Fibroblast of villous mesenchyme (primary cell): ENCODE measurements at regions not wholly inside any gene's neighbourhood (a gene's known extent, or its start where the extent isn't known, plus 50 kb on each side); places are given as distances from the start of the nearest gene placed in this dataset.

Experiments used
- DNase-seq: peaks from one replicate; pipeline ENCODE4 v3.0.0-alpha.2; 2010; ENCODE audit warnings: low read depth
- H3K4me3 ChIP-seq: 2 replicates; pipeline ENCODE4 v1.5.1; 2011; ENCODE audit warnings: low read depth, mild to moderate bottlenecking, low read length
- TF ChIP-seq, protein P1 (sequence below): IDR thresholded peaks from 2 replicates; pipeline ENCODE4 v1.5.1; 2012; ENCODE audit warnings: low read depth, mild to moderate bottlenecking, low read length; ENCODE audit not compliant: insufficient read depth

DNA sequence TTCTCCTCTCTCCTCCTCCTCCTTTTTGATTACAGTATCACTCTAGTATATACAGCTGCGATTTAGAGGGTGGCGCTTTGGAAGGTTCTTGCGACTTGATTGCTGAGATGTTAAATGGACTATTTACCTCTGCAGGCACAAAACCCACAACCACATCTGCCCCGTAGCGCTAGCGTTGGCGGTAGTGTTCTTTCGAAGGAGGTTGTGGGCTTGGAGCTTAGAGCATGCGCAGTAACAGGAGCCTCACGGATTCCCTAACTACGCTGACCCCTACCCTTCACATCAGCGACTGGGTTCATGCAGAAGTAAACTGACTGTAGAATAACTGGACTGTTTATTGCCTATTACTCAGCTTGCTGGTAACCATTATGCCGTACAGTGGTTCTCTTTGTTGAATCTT, 58.0 kb downstream of the CGGBP1 start:
- H3K4me3 ChIP-seq: no peak overlapping the region
- TF ChIP-seq, protein P1, sequence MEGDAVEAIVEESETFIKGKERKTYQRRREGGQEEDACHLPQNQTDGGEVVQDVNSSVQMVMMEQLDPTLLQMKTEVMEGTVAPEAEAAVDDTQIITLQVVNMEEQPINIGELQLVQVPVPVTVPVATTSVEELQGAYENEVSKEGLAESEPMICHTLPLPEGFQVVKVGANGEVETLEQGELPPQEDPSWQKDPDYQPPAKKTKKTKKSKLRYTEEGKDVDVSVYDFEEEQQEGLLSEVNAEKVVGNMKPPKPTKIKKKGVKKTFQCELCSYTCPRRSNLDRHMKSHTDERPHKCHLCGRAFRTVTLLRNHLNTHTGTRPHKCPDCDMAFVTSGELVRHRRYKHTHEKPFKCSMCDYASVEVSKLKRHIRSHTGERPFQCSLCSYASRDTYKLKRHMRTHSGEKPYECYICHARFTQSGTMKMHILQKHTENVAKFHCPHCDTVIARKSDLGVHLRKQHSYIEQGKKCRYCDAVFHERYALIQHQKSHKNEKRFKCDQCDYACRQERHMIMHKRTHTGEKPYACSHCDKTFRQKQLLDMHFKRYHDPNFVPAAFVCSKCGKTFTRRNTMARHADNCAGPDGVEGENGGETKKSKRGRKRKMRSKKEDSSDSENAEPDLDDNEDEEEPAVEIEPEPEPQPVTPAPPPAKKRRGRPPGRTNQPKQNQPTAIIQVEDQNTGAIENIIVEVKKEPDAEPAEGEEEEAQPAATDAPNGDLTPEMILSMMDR: no peak
- peak; percentile 11 for DNase-seq

DNA sequence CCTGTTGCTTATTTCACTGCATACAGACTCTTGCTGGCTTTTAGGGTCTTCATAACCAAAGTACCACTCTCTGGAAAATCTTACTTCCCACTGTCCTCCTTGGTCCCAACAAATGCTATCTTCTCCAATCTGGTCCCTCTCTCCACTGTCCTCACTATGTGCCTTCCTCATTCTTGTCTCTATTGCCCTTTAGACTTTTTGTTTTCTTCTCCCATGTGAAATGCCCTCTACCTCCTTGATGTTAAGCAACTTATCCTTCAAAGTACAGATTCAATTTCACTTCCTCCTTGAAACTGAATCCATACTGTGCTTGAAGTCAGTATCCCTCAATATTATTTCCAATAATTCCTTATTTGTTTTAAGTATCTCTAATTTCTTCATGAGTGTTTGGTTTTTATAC, 60.8 kb downstream of the CGGBP1 start:
- DNase-seq: no peak
- TF ChIP-seq, protein P1: no peak
- no peak overlapping the region for H3K4me3 ChIP-seq

DNA sequence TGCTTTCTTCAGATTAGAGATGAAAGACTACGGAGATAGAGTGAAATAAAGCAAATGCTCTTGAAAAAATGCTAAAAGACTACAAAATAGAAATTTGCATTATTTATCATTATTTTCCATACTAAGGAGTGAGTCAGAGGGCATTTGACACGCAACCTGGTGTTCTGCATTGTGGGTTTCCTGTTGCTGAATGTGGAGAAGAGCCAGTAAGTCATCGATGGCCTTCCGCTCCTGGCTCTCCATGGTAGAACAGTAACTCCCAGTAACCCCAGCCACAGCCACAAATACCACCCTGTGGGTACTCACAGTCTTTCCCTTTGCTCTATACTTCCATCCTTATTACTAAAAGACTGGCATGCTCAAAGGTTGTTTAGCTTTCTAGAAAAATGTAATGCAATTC, 61.5 kb downstream of the CGGBP1 start:
- peak; percentile 10 for DNase-seq
- no peak overlapping the region for H3K4me3 ChIP-seq
- TF ChIP-seq, protein P1: no peak

DNA sequence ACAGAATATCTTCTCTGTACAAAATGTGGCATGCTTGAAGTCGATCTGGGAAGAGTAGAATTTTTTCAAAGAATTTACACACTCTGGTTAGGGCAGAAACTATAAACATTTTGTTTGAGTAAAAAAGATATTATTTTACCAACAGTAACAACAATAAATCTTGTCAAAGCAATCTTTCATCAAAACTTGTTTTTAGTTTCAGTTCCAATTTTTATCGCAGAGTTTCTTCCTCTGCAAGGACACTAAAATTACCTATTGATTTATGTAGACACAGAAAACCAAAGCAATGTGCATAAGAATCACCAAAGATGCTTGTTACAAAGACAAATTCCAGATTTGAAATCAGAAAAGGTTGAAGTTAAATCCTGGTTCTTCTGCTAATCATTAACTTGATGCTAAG, 61.9 kb downstream of the CGGBP1 start:
- no peak overlapping the region for H3K4me3 ChIP-seq
- DNase-seq: no peak
- TF ChIP-seq, protein P1: no peak

DNA sequence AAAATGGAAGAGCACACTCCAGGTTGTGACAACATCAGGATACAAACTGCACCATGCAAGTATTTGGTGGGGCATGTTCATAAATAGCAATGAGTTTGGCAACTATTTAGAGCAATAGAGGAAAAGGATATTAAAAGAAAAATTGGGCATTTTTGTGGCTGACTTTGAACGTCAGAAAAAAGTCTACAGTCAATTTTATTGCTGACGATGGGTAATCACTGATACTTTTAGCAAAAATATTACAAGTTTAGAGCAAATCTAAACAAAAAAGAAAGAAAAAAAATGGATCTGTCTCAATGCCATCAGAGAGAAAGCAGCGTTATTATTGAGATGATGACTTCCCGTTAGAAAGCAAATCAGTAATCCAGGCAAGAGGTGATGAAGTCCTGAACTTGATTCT, 65.2 kb downstream of the CGGBP1 start:
- DNase-seq: no peak
- TF ChIP-seq, protein P1: no peak
- no peak overlapping the region for H3K4me3 ChIP-seq

DNA sequence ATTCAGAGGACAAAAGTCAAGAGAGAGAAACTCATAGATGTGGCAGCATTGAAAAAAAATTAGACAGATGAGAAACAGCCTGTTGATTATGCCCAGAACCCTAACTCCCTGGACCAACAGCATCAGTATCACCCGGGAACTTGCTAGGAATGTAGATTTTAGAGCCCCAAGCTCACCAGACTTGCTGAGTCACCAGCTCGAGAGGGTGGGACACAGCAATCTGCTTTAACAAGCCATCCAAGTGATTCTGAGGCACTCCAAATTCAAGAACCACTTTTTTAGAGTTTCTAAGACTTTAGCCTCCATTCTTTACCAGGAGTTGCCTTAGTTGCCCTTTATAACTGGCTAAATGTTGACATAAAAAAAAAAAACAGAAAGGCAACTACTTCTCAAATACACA, 70.9 kb downstream of the CGGBP1 start:
- H3K4me3 ChIP-seq: no peak overlapping the region
- TF ChIP-seq, protein P1: no peak
- DNase-seq: no peak

DNA sequence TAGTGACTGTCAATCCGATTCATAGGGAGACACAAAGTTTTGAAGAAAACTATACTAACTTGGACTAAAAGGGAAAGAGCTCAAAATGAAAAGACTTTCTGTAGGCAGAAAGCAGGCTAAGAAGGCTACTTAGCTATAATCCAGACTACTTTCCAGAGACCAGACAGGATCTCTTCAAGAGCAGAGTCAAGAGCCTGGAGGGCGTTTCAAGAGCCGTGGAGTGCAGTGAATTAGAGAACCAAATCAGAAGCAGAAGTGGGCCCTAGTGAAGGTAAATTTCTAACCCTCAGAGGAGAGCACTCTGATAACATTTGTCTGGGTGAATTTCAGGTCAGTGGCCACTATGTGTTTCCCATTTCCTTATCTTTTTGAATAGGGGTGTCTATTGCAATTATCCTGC, 76.4 kb downstream of the CGGBP1 start:
- DNase-seq: no peak
- H3K4me3 ChIP-seq: no peak overlapping the region
- TF ChIP-seq, protein P1: no peak
